H1 (cell line): ENCODE measurements at regions not wholly inside any gene's neighbourhood (a gene's known extent, or its start where the extent isn't known, plus 50 kb on each side); places are given as distances from the start of the nearest gene placed in this dataset.

Experiments used
- BCL11A ChIP-seq, 2 experiments: IDR thresholded peaks; one replicate each; pipeline ENCODE4 v1.6.1; 2011; ENCODE audit warnings: low read depth in 2 of 2, low read length in 2 of 2, mild to moderate bottlenecking in 2 of 2
- CHD7 ChIP-seq: fragments of 300-600 bp; sonication (generic); IDR thresholded peaks from 2 replicates; pipeline ENCODE4 v1.7.1; 2012; ENCODE audit warnings: low read length, moderate library complexity, mild to moderate bottlenecking, inconsistent platforms; ENCODE audit not compliant: insufficient replicate concordance
- CTCF ChIP-seq, 3 experiments: IDR thresholded peaks; 1 replicate in 2 of 3; 2 replicates in 1 of 3; pipeline versions ENCODE4 v1.5.1 to v1.6.1; 2011; ENCODE audit warnings: low read length in 3 of 3, mild to moderate bottlenecking in 3 of 3, inconsistent platforms in 2 of 3, low read depth in 1 of 3, moderate library complexity in 1 of 3; ENCODE audit not compliant: insufficient read depth in 1 of 3; ENCODE audit errors: control extremely low read depth in 1 of 3
- EP300 ChIP-seq, 2 experiments: IDR thresholded peaks; 1 replicate in 1 of 2; 2 replicates in 1 of 2; pipeline ENCODE4 v1.6.1; 2011 to 2012; ENCODE audit warnings: low read depth in 2 of 2, low read length in 2 of 2, mild to moderate bottlenecking in 2 of 2, borderline replicate concordance in 1 of 2, inconsistent platforms in 1 of 2, moderate library complexity in 1 of 2
- EZH2 ChIP-seq: fragments of 200-600 bp; sonication (generic); IDR thresholded peaks from 2 replicates; pipeline ENCODE4 v1.7.1; 2012; ENCODE audit warnings: low read depth, mild to moderate bottlenecking, moderate library complexity, low read length, inconsistent platforms; ENCODE audit not compliant: severe bottlenecking
- SP1 ChIP-seq: IDR thresholded peaks from 2 replicates; pipeline ENCODE4 v1.6.1; 2011; ENCODE audit warnings: low read depth, low read length
- SRF ChIP-seq: IDR thresholded peaks from 2 replicates; pipeline ENCODE4 v1.6.1; 2011; ENCODE audit warnings: mild to moderate bottlenecking, low read depth, low read length, moderate library complexity
- TAF1 ChIP-seq: IDR thresholded peaks from 2 replicates; pipeline ENCODE4 v1.6.1; 2011; ENCODE audit warnings: mild to moderate bottlenecking, low read depth, low read length
- ZNF274 ChIP-seq: IDR thresholded peaks from 2 replicates; pipeline ENCODE4 v1.7.0; 2012; ENCODE audit warnings: low read length, borderline replicate concordance; ENCODE audit errors: extremely low read depth

GRCh38 chr2:180621366-180621765, 359.0 kb upstream of the UBE2E3 start (continued):
- TF ChIP-seq CHD7 (no peak), EZH2 (no peak), SP1 (no peak), ZNF274 (no peak), SRF (no peak), TAF1 (no peak), EP300 (IDR thresholded peaks at IDR 0.05; ENCODE audit: borderline replicate concordance in 1 of 2, low read depth in 2 of 2, low read length in 2 of 2) (no peak), BCL11A (IDR thresholded peaks at IDR 0.05; ENCODE audit: low read depth in 2 of 2, low read length in 2 of 2) (no peak), CTCF (IDR thresholded peaks at IDR 0.05; ENCODE audit: control extremely low read depth in 1 of 3, insufficient read depth in 1 of 3, low read depth in 1 of 3, low read length in 3 of 3) (no peak)
